A549 (cell line): ENCODE measurements at regions not wholly inside any gene's neighbourhood (a gene's known extent, or its start where the extent isn't known, plus 50 kb on each side); places are given as distances from the start of the nearest gene placed in this dataset.
"Not testable (repeated sequence)": the region's sequence is repeated elsewhere in the genome, so short reads cannot be mapped to it uniquely, and the experiment has no call there.

Experiments used
- ATAC-seq, 2 experiments: fragments of 200-7000 bp in 1 of 2; fragments of >200 bp in 1 of 2; cut with Nextera tagmentation in 1 of 2; cut with Tn5 transposase in 1 of 2; 3 replicates each; pipeline versions ENCODE4 v1.8.0 to v1.9.1; 2018 to 2020; ENCODE audit warnings: mild to moderate bottlenecking in 1 of 2, moderate library complexity in 1 of 2
- CTCF ChIA-PET: fragments of 300-600 bp; sonication (Branson Sonifier 250); formaldehyde crosslinking; extraction: SDS; loops from one replicate; lab custom pipeline; 2021; ENCODE audit warnings: antibody characterized with exemption, inconsistent platforms; lab: Yijun Ruan, JAX
- POLR2A ChIA-PET: fragments of 350-600 bp; formaldehyde crosslinking; extraction: SDS; loops from one replicate; lab custom pipeline; 2021; ENCODE audit warnings: antibody characterized with exemption, inconsistent platforms; lab: Yijun Ruan, JAX
- DNase-seq, 2 experiments: peaks; one replicate each; pipeline versions ENCODE4 v3.0.0 to v3.0.0-alpha.2; 2011 to 2016; ENCODE audit warnings: low read depth in 1 of 2, low spot score in 1 of 2
- FAIRE-seq: peaks from 2 replicates; lab custom pipeline; 2011; peaks lifted over from hg19 to GRCh38; lab: Jason Lieb, UNC
- H3K27ac ChIP-seq, 2 experiments: fragments of >200 bp; sonication (Bioruptor Twin); formaldehyde crosslinking; 3 replicates each; pipeline ENCODE4 v1.5.1; 2016 to 2017
- H3K4me1 ChIP-seq: fragments of >200 bp; sonication (Bioruptor Twin); formaldehyde crosslinking; 3 replicates; pipeline ENCODE4 v1.6.1; 2016
- H3K4me2 ChIP-seq: fragments of >200 bp; sonication (Bioruptor Twin); formaldehyde crosslinking; 3 replicates; pipeline ENCODE4 v1.6.1; 2016
- H3K4me3 ChIP-seq: fragments of >200 bp; sonication (Bioruptor Twin); formaldehyde crosslinking; 3 replicates; pipeline ENCODE4 v1.5.1; 2016
- H3K9me3 ChIP-seq: fragments of >200 bp; sonication (Bioruptor Twin); formaldehyde crosslinking; 3 replicates; pipeline ENCODE4 v1.6.1; 2016
- ATOH8 ChIP-seq: fragments of 250-450 bp; sonication (Bioruptor Pico); IDR thresholded peaks from 2 replicates; pipeline ENCODE4 v1.5.0; 2020; ENCODE audit warnings: low read depth, mild to moderate bottlenecking, moderate library complexity
- BHLHE40 ChIP-seq: IDR thresholded peaks from 2 replicates; pipeline ENCODE4 v1.6.1; 2012; ENCODE audit warnings: low read depth, low read length, inconsistent platforms
- CHD4 ChIP-seq: fragments of 200-600 bp; sonication (generic); IDR thresholded peaks from 2 replicates; pipeline ENCODE4 v1.6.1; 2016; ENCODE audit warnings: antibody characterized with exemption, mild to moderate bottlenecking, borderline replicate concordance
- EHMT2 ChIP-seq: fragments of 200-600 bp; sonication (generic); IDR thresholded peaks from 2 replicates; pipeline ENCODE4 v1.6.1; 2016; ENCODE audit warnings: antibody characterized with exemption, low read depth, mild to moderate bottlenecking, moderate library complexity
- EP300 ChIP-seq, 2 experiments: fragments of >200 bp; sonication (Bioruptor Twin); formaldehyde crosslinking; IDR thresholded peaks; 2 replicates in 1 of 2; 3 replicates in 1 of 2; pipeline ENCODE4 v1.6.1; 2016 to 2017
- ESRRA ChIP-seq: fragments of 150-350 bp; IDR thresholded peaks from 2 replicates; pipeline ENCODE4 v1.6.1; 2014; ENCODE audit warnings: mild to moderate bottlenecking, low read length, borderline replicate concordance
- FOSB ChIP-seq: fragments of 250-450 bp; sonication (Bioruptor Pico); IDR thresholded peaks from 2 replicates; pipeline ENCODE4 v1.5.0; 2020; ENCODE audit warnings: mild to moderate bottlenecking, moderate library complexity
- FOXS1 ChIP-seq: fragments of 250-450 bp; sonication (Bioruptor Pico); IDR thresholded peaks from 2 replicates; pipeline ENCODE4 v1.5.0; 2020; ENCODE audit warnings: mild to moderate bottlenecking, moderate library complexity
- GATA3 ChIP-seq: IDR thresholded peaks from 2 replicates; pipeline ENCODE4 v1.6.1; 2012; ENCODE audit warnings: borderline replicate concordance
- HDAC2 ChIP-seq: fragments of 200-600 bp; sonication (generic); IDR thresholded peaks from 2 replicates; pipeline ENCODE4 v1.6.1; 2016
- HES2 ChIP-seq: fragments of >200 bp; sonication (Bioruptor Twin); formaldehyde crosslinking; IDR thresholded peaks from 2 replicates; pipeline ENCODE4 v1.6.1; 2016
- HMGXB4 ChIP-seq: fragments of 250-450 bp; sonication (Bioruptor Pico); IDR thresholded peaks from 2 replicates; pipeline ENCODE4 v1.5.0; 2021; ENCODE audit warnings: mild to moderate bottlenecking, moderate library complexity, borderline replicate concordance
- JUNB ChIP-seq: fragments of >200 bp; sonication (Bioruptor Twin); formaldehyde crosslinking; IDR thresholded peaks from 2 replicates; pipeline ENCODE4 v1.6.1; 2016
- MAFK ChIP-seq: fragments of 450-650 bp; IDR thresholded peaks from 2 replicates; pipeline ENCODE4 v1.6.1; 2014; ENCODE audit not compliant: partially characterized antibody
- NFE2L2 ChIP-seq: fragments of 150-350 bp; conservative IDR thresholded peaks from 2 replicates; pipeline ENCODE4 v1.6.1; 2014; ENCODE audit warnings: low read length
- NPAS2 ChIP-seq: fragments of 250-450 bp; sonication (Bioruptor Pico); IDR thresholded peaks from 2 replicates; pipeline ENCODE4 v1.8.0; 2022; ENCODE audit warnings: mild to moderate bottlenecking, moderate library complexity, borderline replicate concordance
- NR3C1 ChIP-seq: fragments of >200 bp; sonication (Bioruptor Twin); formaldehyde crosslinking; IDR thresholded peaks from 3 replicates; pipeline ENCODE4 v1.6.1; 2017
- PBX3 ChIP-seq: IDR thresholded peaks from 2 replicates; pipeline ENCODE4 v1.6.1; 2012
- POLR2A ChIP-seq: IDR thresholded peaks from 2 replicates; pipeline ENCODE4 v1.6.1; 2012; ENCODE audit warnings: mild to moderate bottlenecking, low read length
- RAD21 ChIP-seq, 2 experiments: fragments of >200 bp in 1 of 2; sonication (Bioruptor Twin) in 1 of 2; formaldehyde crosslinking in 1 of 2; IDR thresholded peaks in 1 of 2; conservative IDR thresholded peaks in 1 of 2; 2 replicates in 1 of 2; 3 replicates in 1 of 2; pipeline ENCODE4 v1.6.1; 2012 to 2018; ENCODE audit warnings: inconsistent platforms in 1 of 2
- RFX5 ChIP-seq: fragments of 450-650 bp; IDR thresholded peaks from 2 replicates; pipeline ENCODE4 v1.7.1; 2014; ENCODE audit warnings: antibody characterized with exemption, mild to moderate bottlenecking, moderate library complexity
- RNF2 ChIP-seq: fragments of 200-600 bp; sonication (generic); IDR thresholded peaks from 2 replicates; pipeline ENCODE4 v1.6.1; 2016; ENCODE audit warnings: low read depth, mild to moderate bottlenecking, antibody characterized with exemption, moderate library complexity, borderline replicate concordance
- USF2 ChIP-seq: fragments of 450-650 bp; IDR thresholded peaks from 2 replicates; pipeline ENCODE4 v1.6.1; 2014; ENCODE audit warnings: antibody characterized with exemption
- ZC3H11A ChIP-seq: fragments of 450-650 bp; IDR thresholded peaks from 2 replicates; pipeline ENCODE4 v1.6.1; 2014; ENCODE audit warnings: antibody characterized with exemption, mild to moderate bottlenecking
- ZNF302 ChIP-seq: fragments of 250-450 bp; sonication (Bioruptor Pico); IDR thresholded peaks from 2 replicates; pipeline ENCODE4 v1.9.0; 2021; ENCODE audit warnings: inconsistent platforms, mild to moderate bottlenecking, moderate library complexity
- ZSCAN20 ChIP-seq: fragments of 250-450 bp; sonication (Bioruptor Pico); IDR thresholded peaks from 2 replicates; pipeline ENCODE4 v1.8.0; 2022; ENCODE audit warnings: mild to moderate bottlenecking, moderate library complexity
- whole genome bisulfite sequencing: methylation state at CpG from one replicate; pipeline ENCODE4 v1.1.6; 2017; ENCODE audit errors: missing lambda C conversion rate; 5-methylcytosine and 5-hydroxymethylcytosine counted together

- DNase-seq, result no peak
- Histone ChIP-seq H3K27ac (no peak overlapping the region), H3K9me3 (no peaks in the 10 kb centered on the region), H3K4me2 (no peak overlapping the region)
- ChIA-PET POLR2A (interaction anchor here (1.9 kb wide), 1 partner anchor 73 kb away, joined by 8 read pairs; no protein-coding TSS in a partner anchor), CTCF (no interaction called here)
- no peak for ATAC-seq
- no peak for FAIRE-seq
- no peak for TF ChIP-seq USF2
- no peak for TF ChIP-seq FOSB (CRISPR knock-in tag)
- TF ChIP-seq CHD4, result no peak
- no peak for TF ChIP-seq BHLHE40
- TF ChIP-seq NFE2L2, result no peak
- no peak for TF ChIP-seq RAD21 (conservative IDR thresholded peaks at IDR 0.05 in 1 of 2, IDR thresholded peaks at IDR 0.05 in 1 of 2)
- TF ChIP-seq RFX5, result no peak
- no peak for TF ChIP-seq EHMT2
- TF ChIP-seq NR3C1, result no peak
- no peak for TF ChIP-seq ZNF302 (CRISPR knock-in tag)
- no peak for TF ChIP-seq PBX3
- no peak for TF ChIP-seq EP300 (IDR thresholded peaks at IDR 0.05)
- no peak for TF ChIP-seq HDAC2
- TF ChIP-seq GATA3, result no peak
- TF ChIP-seq, all 56 proteins: peak for 0
- WGBS, result 22% methylated on average over 5 of the region's 5 CpGs
- no peaks in the 10 kb centered on the region for H3K4me1 ChIP-seq
- H3K4me3 ChIP-seq, result no peak overlapping the region
Measured at GRCh38 chr6:85751374-85752055, 108.8 kb upstream of the SYNCRIP start.

- H3K27ac ChIP-seq, H3K4me3 ChIP-seq, DNase-seq, CTCF ChIA-PET, FAIRE-seq, ATAC-seq, H3K4me2 ChIP-seq, H3K4me1 ChIP-seq, H3K9me3 ChIP-seq: not testable (repeated sequence)
- POLR2A ChIA-PET, result interaction anchor here (1.9 kb wide), 1 partner anchor 72 kb away, joined by 8 read pairs; no protein-coding TSS in a partner anchor
- 83% methylated on average over 2 of the region's 2 CpGs for WGBS
Measured at GRCh38 chr6:85750146-85750545, 107.5 kb upstream of the SYNCRIP start.

- H3K4me1 ChIP-seq, result no peaks in the 10 kb centered on the region
- 39% methylated on average over 4 of the region's 4 CpGs for WGBS
- H3K9me3 ChIP-seq, result no peaks in the 10 kb centered on the region
- no peak overlapping the region for H3K4me2 ChIP-seq
- no peak overlapping the region for H3K4me3 ChIP-seq
- no peak overlapping the region for H3K27ac ChIP-seq
- ATAC-seq (no peak), FAIRE-seq (no peak), DNase-seq (no peak)
- ChIA-PET POLR2A (no interaction called here), CTCF (no interaction called here)
- TF ChIP-seq USF2, result no peak
- TF ChIP-seq ESRRA, result no peak
- TF ChIP-seq MAFK, result no peak
- TF ChIP-seq HDAC2, result no peak
- TF ChIP-seq FOXS1 (CRISPR knock-in tag), result no peak
- no peak for TF ChIP-seq RNF2
- no peak for TF ChIP-seq EP300 (IDR thresholded peaks at IDR 0.05)
- no peak for TF ChIP-seq EHMT2
- TF ChIP-seq NFE2L2, result no peak
- TF ChIP-seq RAD21 (conservative IDR thresholded peaks at IDR 0.05 in 1 of 2, IDR thresholded peaks at IDR 0.05 in 1 of 2), result no peak
- TF ChIP-seq NPAS2 (CRISPR knock-in tag), result no peak
- no peak for TF ChIP-seq ATOH8 (CRISPR knock-in tag)
- TF ChIP-seq HES2, result no peak
- TF ChIP-seq HMGXB4, result no peak
- TF ChIP-seq ZC3H11A, result no peak
- no peak for TF ChIP-seq POLR2A
- no peak for TF ChIP-seq JUNB
- TF ChIP-seq ZSCAN20, result no peak
Measured at GRCh38 chr6:85749236-85749635, 106.5 kb upstream of the SYNCRIP start.
